ENCODE measurements at regions not wholly inside any gene's neighbourhood (a gene's known extent, or its start where the extent isn't known, plus 50 kb on each side); places are given as distances from the start of the nearest gene placed in this dataset.

GRCh38 chr4:82044141-82044993 is 329.4 kb downstream of the HNRNPD start:
- peak in 1 of 4 donors; percentile 14 for TF ChIP-seq POLR2A (IDR thresholded peaks at IDR 0.05)
- TF ChIP-seq CTCF (IDR thresholded peaks at IDR 0.05): no peak
- H3K27me3 ChIP-seq: peaks cover 0 to 40% (median 0%) of the 10 kb centered on the region in 4 donors
- peaks cover 6 to 35% (median 8%) of the 10 kb centered on the region in 3 donors for H3K4me1 ChIP-seq
- H3K36me3 ChIP-seq: no peaks in the 10 kb centered on the region
- 3 to 9% methylated on average over 5 to 20 of the region's 75 CpGs for WGBS, 2 donors
- H3K9me3 ChIP-seq: no peaks in the 10 kb centered on the region
- no peak for DNase-seq
- peak overlapping the region in 3 of 4 donors; percentile 24 to 34 (median 31) for H3K27ac ChIP-seq
- H3K4me3 ChIP-seq: peak overlapping the region; percentile 47 to 76 (median 52)
- intact Hi-C loops (cut with DNase I): no loop called here

DNA sequence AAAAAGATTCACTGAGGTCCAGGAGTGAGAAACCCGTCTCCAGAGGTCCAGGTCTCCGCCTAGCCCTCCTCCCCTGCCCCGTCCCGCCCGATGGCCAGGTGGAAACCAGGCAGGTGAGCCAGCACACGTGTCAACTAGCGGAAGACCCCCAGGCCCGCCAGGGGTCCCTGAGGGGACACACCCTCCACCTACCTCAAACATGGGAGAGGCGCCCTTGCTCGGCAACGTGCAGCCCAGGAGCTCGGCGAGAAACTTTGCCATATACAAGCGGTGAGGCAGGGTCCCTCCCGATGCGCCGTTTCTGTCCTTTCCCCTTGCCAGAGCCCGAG is 330.0 kb downstream of the HNRNPD start:
- H3K9me3 ChIP-seq: no peaks in the 10 kb centered on the region
- peaks cover 0 to 40% (median 0%) of the 10 kb centered on the region in 4 donors for H3K27me3 ChIP-seq
- H3K4me1 ChIP-seq: peaks cover 6 to 35% (median 8%) of the 10 kb centered on the region in 3 donors
- TF ChIP-seq CTCF (IDR thresholded peaks at IDR 0.05) (no peak), POLR2A (IDR thresholded peaks at IDR 0.05) (no peak)
- H3K4me3 ChIP-seq: peak overlapping the region; percentile 47 to 76 (median 52)
- H3K27ac ChIP-seq: no peak overlapping the region
- no peaks in the 10 kb centered on the region for H3K36me3 ChIP-seq
- 5% methylated on average over 4 of the region's 18 CpGs; no CpG with 5 or more reads in 1 of the 2 donors for WGBS, 2 donors
- DNase-seq: no peak
- intact Hi-C loops (cut with DNase I): no loop called here

DNA sequence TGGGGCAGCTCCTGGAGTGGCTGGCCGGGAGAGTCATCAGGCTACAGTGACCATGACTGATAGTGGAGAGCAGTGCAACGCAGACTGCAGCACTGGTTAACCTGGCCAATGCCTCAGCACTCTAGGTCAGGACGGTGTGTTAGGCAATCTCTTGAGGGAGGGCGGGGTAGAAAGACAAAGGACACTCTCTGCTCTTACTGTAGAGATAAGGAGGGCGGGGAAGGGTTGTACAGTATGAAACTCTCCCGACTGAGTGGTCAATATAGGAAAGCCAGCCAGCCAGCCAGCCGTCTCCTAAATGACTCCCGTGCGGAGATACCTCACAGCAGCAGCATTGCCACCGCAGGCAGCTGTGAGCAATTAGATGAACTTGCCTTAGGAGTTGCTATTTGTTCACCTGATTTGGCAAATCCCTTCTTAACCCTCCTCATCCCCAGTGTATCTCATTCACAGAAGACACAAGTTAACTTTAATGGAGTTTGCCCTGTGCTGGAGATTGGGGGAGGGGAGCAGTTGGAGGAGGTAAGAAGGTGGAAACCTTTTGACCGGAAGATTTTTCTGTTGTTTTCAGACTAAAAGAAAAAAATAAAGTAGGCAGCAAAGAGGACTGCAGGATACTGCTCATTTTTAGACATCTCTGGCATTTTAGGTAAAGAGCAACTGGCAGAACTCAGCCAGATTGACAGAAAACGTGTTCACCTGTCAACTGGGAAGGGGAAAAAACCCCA is 330.5 kb downstream of the HNRNPD start:
- no peak overlapping the region for H3K27ac ChIP-seq
- H3K27me3 ChIP-seq: peaks cover 0 to 40% (median 0%) of the 10 kb centered on the region in 4 donors
- peaks cover 6 to 35% (median 8%) of the 10 kb centered on the region in 3 donors for H3K4me1 ChIP-seq
- H3K36me3 ChIP-seq: no peaks in the 10 kb centered on the region
- no peaks in the 10 kb centered on the region for H3K9me3 ChIP-seq
- no peak for DNase-seq
- TF ChIP-seq CTCF (IDR thresholded peaks at IDR 0.05): no peak
- TF ChIP-seq POLR2A (IDR thresholded peaks at IDR 0.05): no peak
- 22 to 37% methylated on average over 12 of the region's 12 CpGs for WGBS, 2 donors
- H3K4me3 ChIP-seq: peak overlapping the region; percentile 47 to 76 (median 52)
- intact Hi-C loops (cut with DNase I): no loop called here

- no peak for DNase-seq
- 24 to 34% methylated on average over 3 of the region's 3 CpGs for WGBS, 2 donors
- Histone ChIP-seq H3K4me1 (peaks cover 6 to 25% (median 8%) of the 10 kb centered on the region in 3 donors), H3K4me3 (no peak overlapping the region), H3K36me3 (no peaks in the 10 kb centered on the region), H3K9me3 (no peaks in the 10 kb centered on the region), H3K27ac (no peak overlapping the region), H3K27me3 (peaks cover 0 to 37% (median 0%) of the 10 kb centered on the region in 4 donors)
- intact Hi-C loops (cut with DNase I): no loop called here
- TF ChIP-seq CTCF (IDR thresholded peaks at IDR 0.05): no peak
- TF ChIP-seq POLR2A (IDR thresholded peaks at IDR 0.05): no peak
Observed at GRCh38 chr4:82042042-82042441, 331.7 kb downstream of the HNRNPD start.

DNA sequence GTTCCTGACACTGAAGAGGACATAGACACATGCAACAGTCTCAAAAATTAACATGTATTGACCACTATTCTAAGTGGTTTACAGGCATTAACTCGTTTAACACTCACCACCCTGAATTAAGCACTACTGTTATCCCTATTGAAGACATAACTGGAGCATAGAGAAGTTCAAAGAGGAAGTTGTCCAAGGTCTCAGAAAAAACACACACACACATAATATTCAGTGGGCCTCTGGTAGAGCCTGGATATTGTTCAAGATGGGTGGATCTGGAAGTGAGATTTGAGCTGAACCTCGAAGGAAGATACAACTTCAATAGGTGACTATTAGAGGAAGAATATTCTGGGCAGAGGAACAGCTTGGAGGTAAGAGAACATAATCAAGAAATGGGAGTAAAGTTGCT is 334.9 kb downstream of the HNRNPD start:
- peaks cover 6 to 12% (median 6%) of the 10 kb centered on the region in 3 donors for H3K4me1 ChIP-seq
- TF ChIP-seq POLR2A (IDR thresholded peaks at IDR 0.05) (no peak), CTCF (IDR thresholded peaks at IDR 0.05) (no peak)

More for the DNA sequence above, 334.9 kb downstream of the HNRNPD start:
- Histone ChIP-seq H3K27ac (no peak overlapping the region), H3K9me3 (no peaks in the 10 kb centered on the region), H3K27me3 (peaks cover 0 to 15% (median 0%) of the 10 kb centered on the region in 4 donors), H3K36me3 (no peaks in the 10 kb centered on the region), H3K4me3 (no peak overlapping the region)
- no peak for DNase-seq
- WGBS, 2 donors: 40 to 50% methylated on average over 2 of the region's 2 CpGs
- intact Hi-C loops (cut with DNase I): no loop called here

Measured in esophagus squamous epithelium (tissue), 5 donors.